OCI-LY1 (cell line): ENCODE measurements at regions not wholly inside any gene's neighbourhood (a gene's known extent, or its start where the extent isn't known, plus 50 kb on each side); places are given as distances from the start of the nearest gene placed in this dataset.
"Not testable (repeated sequence)": the region's sequence is repeated elsewhere in the genome, so short reads cannot be mapped to it uniquely, and the experiment has no call there.

ENCODE experiments used
- H2AFZ ChIP-seq: fragments of 200-600 bp; sonication (generic), shearing (Covaris generic); 2 replicates; pipeline ENCODE4 v1.6.0; 2014; ENCODE audit warnings: antibody characterized with exemption, mild to moderate bottlenecking, low read length
- H3F3A ChIP-seq: fragments of 200-600 bp; sonication (generic), shearing (Covaris generic); 2 replicates; pipeline ENCODE4 v1.6.0; 2014; ENCODE audit warnings: mild to moderate bottlenecking, antibody characterized with exemption, low read length, moderate library complexity; ENCODE audit not compliant: insufficient read depth
- H3K27ac ChIP-seq: fragments of 200-600 bp; sonication (generic); 2 replicates; pipeline ENCODE4 v1.5.1; 2014; ENCODE audit warnings: low read length, mixed run types, mild to moderate bottlenecking, low read depth; ENCODE audit not compliant: poor library complexity, severe bottlenecking
- H3K27me3 ChIP-seq: fragments of 200-600 bp; sonication (generic); 2 replicates; pipeline ENCODE4 v1.6.0; 2014; ENCODE audit warnings: antibody characterized with exemption, mild to moderate bottlenecking, low read length, moderate library complexity; ENCODE audit not compliant: insufficient read depth
- H3K36me3 ChIP-seq: fragments of 200-600 bp; sonication (generic); 2 replicates; pipeline ENCODE4 v1.6.1; 2014; ENCODE audit warnings: mild to moderate bottlenecking, antibody characterized with exemption, low read length, moderate library complexity, mixed read lengths; ENCODE audit not compliant: insufficient read depth
- H3K4me1 ChIP-seq: fragments of 200-600 bp; sonication (generic); 2 replicates; pipeline ENCODE4 v1.5.1; 2014; ENCODE audit warnings: mild to moderate bottlenecking, low read length, moderate library complexity; ENCODE audit not compliant: insufficient read depth, severe bottlenecking
- H3K4me2 ChIP-seq: fragments of 200-600 bp; sonication (generic), shearing (Covaris generic); 2 replicates; pipeline ENCODE4 v1.6.1; 2014; ENCODE audit warnings: low read length
- H3K4me3 ChIP-seq: fragments of 200-600 bp; sonication (generic); 2 replicates; pipeline ENCODE4 v1.5.1; 2014; ENCODE audit warnings: low read length, low read depth, mild to moderate bottlenecking, mixed read lengths; ENCODE audit not compliant: poor library complexity, severe bottlenecking
- H3K79me2 ChIP-seq: fragments of 200-600 bp; shearing (Covaris generic); 2 replicates; pipeline ENCODE4 v1.6.1; 2016; ENCODE audit warnings: mixed run types, low read length, mixed read lengths; ENCODE audit not compliant: insufficient read depth
- H3K9ac ChIP-seq: fragments of 200-600 bp; sonication (generic), shearing (Covaris generic); 2 replicates; pipeline ENCODE4 v1.6.1; 2014; ENCODE audit warnings: mild to moderate bottlenecking, low read length, mixed read lengths
- H3K9me2 ChIP-seq: fragments of 200-600 bp; sonication (generic), shearing (Covaris generic); 2 replicates; pipeline ENCODE4 v1.6.1; 2014; ENCODE audit warnings: low read depth, mild to moderate bottlenecking, low read length, mixed read lengths
- H3K9me3 ChIP-seq: fragments of 200-600 bp; shearing (Covaris generic); 2 replicates; pipeline ENCODE4 v1.6.1; 2014; ENCODE audit warnings: low read length, mixed read lengths
- H4K20me1 ChIP-seq: fragments of 200-600 bp; sonication (generic), shearing (Covaris generic); 2 replicates; pipeline ENCODE4 v1.6.0; 2016; ENCODE audit warnings: mild to moderate bottlenecking, low read length; ENCODE audit not compliant: insufficient read depth
- EZH2 ChIP-seq: fragments of 200-600 bp; sonication (generic), shearing (Covaris generic); IDR thresholded peaks from 2 replicates; pipeline ENCODE4 v1.8.0; 2017; ENCODE audit warnings: borderline replicate concordance, mixed run types, mild to moderate bottlenecking, antibody characterized with exemption, low read length, moderate library complexity, mixed read lengths
- TF ChIP-seq, protein P1 (sequence below): fragments of 200-600 bp; sonication (generic), shearing (Covaris generic); IDR thresholded peaks from 2 replicates; pipeline ENCODE4 v1.5.1; 2017; ENCODE audit warnings: mild to moderate bottlenecking, antibody characterized with exemption, low read length, moderate library complexity, mixed read lengths

GRCh38 chr4:137901114-137901513 is 341.0 kb downstream of the SLC7A11 start:
- Histone ChIP-seq H3K4me1 (no peaks in the 10 kb centered on the region), H3K9me3 (no peaks in the 10 kb centered on the region), H3K9me2 (no peaks in the 10 kb centered on the region), H3K36me3 (no peaks in the 10 kb centered on the region), H3K27me3 (no peaks in the 10 kb centered on the region), H3K4me2 (no peak overlapping the region), H3K4me3 (no peak overlapping the region), H4K20me1 (no peaks in the 10 kb centered on the region), H3K9ac (no peak overlapping the region), H3F3A (no peaks in the 10 kb centered on the region), H3K27ac (no peak overlapping the region), H2AFZ (no peak overlapping the region), H3K79me2 (no peaks in the 10 kb centered on the region)
- TF ChIP-seq EZH2 = no peak

GRCh38 chr4:137896221-137896737 is 345.9 kb downstream of the SLC7A11 start:
- Histone ChIP-seq H3K27me3 (no peaks in the 10 kb centered on the region), H3K9me2 (no peaks in the 10 kb centered on the region), H2AFZ (no peak overlapping the region), H3K4me1 (no peaks in the 10 kb centered on the region), H3F3A (no peaks in the 10 kb centered on the region), H3K9me3 (no peaks in the 10 kb centered on the region), H3K4me3 (no peak overlapping the region), H3K79me2 (no peaks in the 10 kb centered on the region), H3K36me3 (no peaks in the 10 kb centered on the region), H3K4me2 (no peak overlapping the region), H3K9ac (no peak overlapping the region), H4K20me1 (no peaks in the 10 kb centered on the region), H3K27ac (no peak overlapping the region)
- TF ChIP-seq, protein P1, sequence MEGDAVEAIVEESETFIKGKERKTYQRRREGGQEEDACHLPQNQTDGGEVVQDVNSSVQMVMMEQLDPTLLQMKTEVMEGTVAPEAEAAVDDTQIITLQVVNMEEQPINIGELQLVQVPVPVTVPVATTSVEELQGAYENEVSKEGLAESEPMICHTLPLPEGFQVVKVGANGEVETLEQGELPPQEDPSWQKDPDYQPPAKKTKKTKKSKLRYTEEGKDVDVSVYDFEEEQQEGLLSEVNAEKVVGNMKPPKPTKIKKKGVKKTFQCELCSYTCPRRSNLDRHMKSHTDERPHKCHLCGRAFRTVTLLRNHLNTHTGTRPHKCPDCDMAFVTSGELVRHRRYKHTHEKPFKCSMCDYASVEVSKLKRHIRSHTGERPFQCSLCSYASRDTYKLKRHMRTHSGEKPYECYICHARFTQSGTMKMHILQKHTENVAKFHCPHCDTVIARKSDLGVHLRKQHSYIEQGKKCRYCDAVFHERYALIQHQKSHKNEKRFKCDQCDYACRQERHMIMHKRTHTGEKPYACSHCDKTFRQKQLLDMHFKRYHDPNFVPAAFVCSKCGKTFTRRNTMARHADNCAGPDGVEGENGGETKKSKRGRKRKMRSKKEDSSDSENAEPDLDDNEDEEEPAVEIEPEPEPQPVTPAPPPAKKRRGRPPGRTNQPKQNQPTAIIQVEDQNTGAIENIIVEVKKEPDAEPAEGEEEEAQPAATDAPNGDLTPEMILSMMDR = no peak
- no peak for TF ChIP-seq EZH2

DNA sequence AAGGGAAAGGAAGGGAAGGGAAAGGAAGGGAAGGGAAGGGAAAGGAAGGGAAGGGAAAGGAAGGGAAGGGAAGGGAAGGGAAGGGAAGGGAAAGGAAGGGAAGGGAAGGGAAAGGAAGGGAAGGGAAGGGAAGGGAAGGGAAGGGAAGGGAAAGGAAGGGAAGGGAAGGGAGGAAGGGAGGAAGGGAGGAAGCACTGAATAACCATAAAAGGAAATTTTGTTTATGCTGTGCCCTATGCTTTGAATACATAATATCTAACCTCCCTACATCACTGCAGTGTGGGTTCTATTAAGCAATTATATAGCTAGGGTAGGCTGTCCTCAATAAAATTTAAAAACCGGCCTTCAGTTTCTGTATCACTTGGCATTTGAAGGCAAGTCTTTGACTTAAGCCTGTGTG is 346.6 kb downstream of the SLC7A11 start:
- not testable (repeated sequence) for H3K36me3 ChIP-seq, H3K4me3 ChIP-seq, H2AFZ ChIP-seq, H3K27me3 ChIP-seq, H3K9me2 ChIP-seq, H3K27ac ChIP-seq, H3F3A ChIP-seq, H3K79me2 ChIP-seq, H3K4me1 ChIP-seq, H3K9ac ChIP-seq, H3K9me3 ChIP-seq, H3K4me2 ChIP-seq, H4K20me1 ChIP-seq

DNA sequence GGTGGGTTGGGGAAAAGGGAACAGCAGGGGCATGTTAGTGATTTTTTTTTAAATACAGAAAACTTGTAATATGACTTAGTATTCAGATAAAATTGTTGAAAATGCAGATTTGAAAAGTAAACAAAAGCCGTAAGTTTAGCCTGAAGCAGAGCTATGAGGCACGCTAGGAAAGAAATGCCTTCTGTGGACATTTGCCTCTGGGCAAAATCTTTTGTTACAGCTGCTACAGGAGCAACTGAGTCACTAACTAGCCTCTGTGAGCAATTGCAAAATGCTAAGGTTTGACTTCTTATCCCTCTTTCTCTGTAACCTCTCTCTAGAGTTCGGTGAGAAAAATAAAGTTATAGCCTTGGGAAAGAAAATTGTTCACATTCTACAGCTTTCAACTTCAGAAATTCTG is 350.0 kb downstream of the SLC7A11 start:
- Histone ChIP-seq H3F3A (no peaks in the 10 kb centered on the region), H3K4me3 (no peak overlapping the region), H4K20me1 (no peaks in the 10 kb centered on the region), H3K4me1 (no peaks in the 10 kb centered on the region), H3K27ac (no peak overlapping the region), H3K9me2 (no peaks in the 10 kb centered on the region), H3K9ac (no peak overlapping the region), H3K27me3 (no peaks in the 10 kb centered on the region), H3K9me3 (no peaks in the 10 kb centered on the region), H3K4me2 (no peak overlapping the region), H2AFZ (no peak overlapping the region), H3K79me2 (no peaks in the 10 kb centered on the region), H3K36me3 (no peaks in the 10 kb centered on the region)
- TF ChIP-seq EZH2 = no peak
- TF ChIP-seq, protein P1 = no peak
